Psoas muscle (tissue), 7 donors: ENCODE measurements at regions not wholly inside any gene's neighbourhood (a gene's known extent, or its start where the extent isn't known, plus 50 kb on each side); places are given as distances from the start of the nearest gene placed in this dataset.
"Not testable (repeated sequence)": the region's sequence is repeated elsewhere in the genome, so short reads cannot be mapped to it uniquely, and the experiment has no call there.

ENCODE experiments used
- ATAC-seq, 4 donors: fragments of 200-7000 bp; cut with Tn5 transposase; one replicate each; pipeline ENCODE4 v1.9.1; 2020; ENCODE audit warnings: moderate library complexity in 3 of 4, mild to moderate bottlenecking in 2 of 4
- DNase-seq, 2 donors: peaks; one replicate each; pipeline ENCODE4 v3.0.0-alpha.2; 2020
- H3K27ac ChIP-seq: fragments of 200-600 bp; one replicate; pipeline ENCODE4 v1.8.0; 2022
- H3K27me3 ChIP-seq, 3 donors: fragments of 200-600 bp in 1 of 3; one replicate each; pipeline versions ENCODE4 v1.6.1 to v1.8.0; 2013 to 2022; ENCODE audit warnings: low read length in 2 of 3, mild to moderate bottlenecking in 2 of 3, moderate library complexity in 1 of 3; ENCODE audit not compliant: insufficient read depth in 3 of 3
- H3K36me3 ChIP-seq, 2 donors: fragments of 200-600 bp in 1 of 2; one replicate each; pipeline versions ENCODE4 v1.6.1 to v1.8.0; 2013 to 2022; ENCODE audit warnings: low read depth in 1 of 2, mild to moderate bottlenecking in 1 of 2, moderate library complexity in 1 of 2; ENCODE audit not compliant: insufficient read depth in 1 of 2
- H3K4me1 ChIP-seq: fragments of 200-600 bp; one replicate; pipeline ENCODE4 v1.8.0; 2022
- H3K4me3 ChIP-seq: fragments of 200-600 bp; one replicate; pipeline ENCODE4 v1.8.0; 2022; ENCODE audit warnings: mild to moderate bottlenecking
- H3K9me3 ChIP-seq: fragments of 200-600 bp; one replicate; pipeline ENCODE4 v1.8.0; 2022
- CTCF ChIP-seq: fragments of 200-600 bp; IDR thresholded peaks from one replicate; pipeline ENCODE4 v1.8.0; 2022; ENCODE audit warnings: antibody characterized with exemption
- WGBS, 3 donors: extraction: QIAGEN DNeasy Blood & Tissue Kit; methylation state at CpG; one replicate each; pipeline versions ENCODE4 v1.1.6 to v1.1.7; 2013; 5-methylcytosine and 5-hydroxymethylcytosine counted together
- intact Hi-C, 2 donors: fragments of 100-400 bp; cut with DNase I; formaldehyde crosslinking; loops; one replicate each; pipeline versions ENCODE4 v1.11.0 to v1.14.2; 2022
- donor health status: healthy with polysubstance abuse.
- donor health status: DM: no; HTN: no; CAD: no; lungs with moderate emphysema.
- donor health status: Bipolar disorder and iron deficiency.
- donor health status: healthy.
- donor health status: DM: yes; HTN: yes; CAD: no.
- donor health status: DM: no; HTN: no; CAD: no.
- donor health status: DM: yes; HTN: yes; CAD: no.

GRCh38 chr21:9004815-9005518 lies 1516.4 kb upstream of the TPTE start:
- H3K27ac ChIP-seq, intact Hi-C loops, ATAC-seq, H3K36me3 ChIP-seq, DNase-seq, H3K4me3 ChIP-seq, H3K4me1 ChIP-seq, H3K9me3 ChIP-seq: not testable (repeated sequence)
- peaks cover 0 to 66% (median 7%) of the 10 kb centered on the region in 3 donors for H3K27me3 ChIP-seq
- WGBS, 3 donors: 50 to 58% (median 57%) methylated on average over 3 of the region's 3 CpGs

- H3K27ac ChIP-seq, H3K9me3 ChIP-seq, DNase-seq, H3K4me3 ChIP-seq, ATAC-seq, intact Hi-C loops, H3K4me1 ChIP-seq, H3K36me3 ChIP-seq: not testable (repeated sequence)
- WGBS, 3 donors: 54 to 64% (median 59%) methylated on average over 1 of the region's 1 CpG
- peaks cover 0 to 73% (median 7%) of the 10 kb centered on the region in 3 donors for H3K27me3 ChIP-seq
Measured at GRCh38 chr21:9005671-9006070, 1515.7 kb upstream of the TPTE start.

DNA sequence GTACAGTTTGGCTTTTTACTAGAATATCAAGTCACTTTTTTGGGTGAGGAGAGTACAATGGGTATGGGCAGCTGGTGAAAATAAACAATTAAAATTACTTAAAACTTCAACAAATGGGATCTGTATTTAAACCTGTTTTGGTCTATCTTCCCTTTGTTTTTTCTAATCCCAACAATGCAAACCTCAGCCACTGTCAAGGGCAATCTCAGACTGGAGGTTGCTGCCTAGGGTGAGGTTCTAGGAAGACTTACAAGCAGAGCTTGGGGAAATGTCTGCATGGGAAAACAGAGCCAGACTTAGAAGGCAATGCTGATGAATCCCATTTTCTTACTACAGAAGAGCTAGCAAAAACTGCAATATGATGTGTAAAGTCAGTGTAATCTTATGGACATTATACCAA lies 1515.3 kb upstream of the TPTE start:
- H3K36me3 ChIP-seq, H3K27ac ChIP-seq, intact Hi-C loops, ATAC-seq, H3K4me3 ChIP-seq, DNase-seq, H3K9me3 ChIP-seq, H3K4me1 ChIP-seq: not testable (repeated sequence)
- H3K27me3 ChIP-seq: peaks cover 0 to 77% (median 7%) of the 10 kb centered on the region in 3 donors

GRCh38 chr21:9006553-9007323 lies 1514.6 kb upstream of the TPTE start:
- H3K9me3 ChIP-seq, H3K4me3 ChIP-seq, H3K27ac ChIP-seq, H3K36me3 ChIP-seq, intact Hi-C loops, ATAC-seq, H3K4me1 ChIP-seq, DNase-seq: not testable (repeated sequence)
- H3K27me3 ChIP-seq: peaks cover 0 to 82% (median 7%) of the 10 kb centered on the region in 3 donors
- 38 to 48% (median 48%) methylated on average over 2 of the region's 2 CpGs for WGBS, 3 donors

- no peaks in the 10 kb centered on the region for H3K36me3 ChIP-seq
- intact Hi-C loops: no loop called here
- no peak overlapping the region for H3K27ac ChIP-seq
- DNase-seq (no peak), ATAC-seq (no peak)
- peaks cover 0 to 85% (median 7%) of the 10 kb centered on the region in 3 donors for H3K27me3 ChIP-seq
- TF ChIP-seq CTCF: no peak
- no peaks in the 10 kb centered on the region for H3K4me1 ChIP-seq
- no peak overlapping the region for H3K4me3 ChIP-seq
- no peaks in the 10 kb centered on the region for H3K9me3 ChIP-seq
Measured at GRCh38 chr21:9008636-9009035, 1512.7 kb upstream of the TPTE start.

GRCh38 chr21:9009267-9010016 lies 1511.9 kb upstream of the TPTE start:
- H3K27me3 ChIP-seq: peaks cover 5 to 87% (median 7%) of the 10 kb centered on the region in 3 donors
- intact Hi-C loops, ATAC-seq, H3K4me1 ChIP-seq, H3K4me3 ChIP-seq, DNase-seq, H3K9me3 ChIP-seq, H3K27ac ChIP-seq, H3K36me3 ChIP-seq: not testable (repeated sequence)
- 38 to 56% (median 47%) methylated on average over 3 of the region's 3 CpGs for WGBS, 3 donors

DNA sequence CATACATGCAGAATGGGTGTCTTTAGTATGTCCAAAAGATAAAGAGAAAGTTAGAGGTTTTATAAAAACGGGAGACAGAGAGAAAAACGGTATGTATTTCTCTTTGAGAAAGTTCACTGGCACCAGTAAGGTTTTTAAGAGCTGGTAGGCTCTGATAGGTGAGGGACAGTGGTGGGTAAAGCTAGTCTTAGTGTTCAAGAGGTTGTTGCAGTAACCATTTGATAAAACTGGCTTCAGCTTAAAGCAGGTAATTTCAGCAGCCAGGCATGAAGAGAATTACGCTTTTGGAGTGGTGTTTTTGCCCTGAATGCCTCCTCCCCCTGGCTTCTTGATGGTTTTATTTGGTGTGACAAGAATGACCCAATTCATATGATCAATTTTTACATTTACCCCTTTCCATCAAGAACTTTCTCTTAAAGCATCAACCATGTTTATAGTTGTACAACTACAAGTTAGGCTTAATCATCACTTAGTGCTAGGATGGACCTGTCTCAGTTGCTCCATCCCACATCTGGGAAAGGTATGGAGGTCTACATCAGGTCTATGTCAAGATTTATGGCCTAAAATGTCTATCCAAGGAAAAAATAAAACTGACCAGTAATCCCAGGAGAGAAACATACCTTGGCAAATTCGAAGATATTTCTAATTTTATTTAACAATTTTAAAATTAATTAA lies 1511.1 kb upstream of the TPTE start:
- DNase-seq, ATAC-seq, H3K36me3 ChIP-seq, H3K4me3 ChIP-seq, H3K9me3 ChIP-seq, H3K4me1 ChIP-seq, intact Hi-C loops, H3K27ac ChIP-seq: not testable (repeated sequence)
- 10 to 15% (median 13%) methylated on average over 4 of the region's 4 CpGs for WGBS, 3 donors
- peaks cover 5 to 81% (median 5%) of the 10 kb centered on the region in 3 donors for H3K27me3 ChIP-seq

GRCh38 chr21:9010936-9011890 lies 1510.2 kb upstream of the TPTE start:
- peaks cover 5 to 72% (median 7%) of the 10 kb centered on the region in 3 donors for H3K27me3 ChIP-seq
- intact Hi-C loops, H3K4me3 ChIP-seq, ATAC-seq, H3K27ac ChIP-seq, H3K4me1 ChIP-seq, DNase-seq, H3K36me3 ChIP-seq, H3K9me3 ChIP-seq: not testable (repeated sequence)
- 46 to 57% (median 54%) methylated on average over 3 of the region's 3 CpGs for WGBS, 3 donors

- H3K36me3 ChIP-seq, intact Hi-C loops, H3K4me1 ChIP-seq, H3K4me3 ChIP-seq, DNase-seq, ATAC-seq, H3K27ac ChIP-seq, H3K9me3 ChIP-seq: not testable (repeated sequence)
- peaks cover 5 to 66% (median 7%) of the 10 kb centered on the region in 3 donors for H3K27me3 ChIP-seq
- 24 to 38% (median 37%) methylated on average over 4 of the region's 4 CpGs for WGBS, 3 donors
Measured at GRCh38 chr21:9011916-9012315, 1509.5 kb upstream of the TPTE start.
